ENCODE measurements at regions not wholly inside any gene's neighbourhood (a gene's known extent, or its start where the extent isn't known, plus 50 kb on each side); places are given as distances from the start of the nearest gene placed in this dataset.
A peak's percentile ranks its signal among the peaks of the same experiment; 100 is the strongest.

DNA sequence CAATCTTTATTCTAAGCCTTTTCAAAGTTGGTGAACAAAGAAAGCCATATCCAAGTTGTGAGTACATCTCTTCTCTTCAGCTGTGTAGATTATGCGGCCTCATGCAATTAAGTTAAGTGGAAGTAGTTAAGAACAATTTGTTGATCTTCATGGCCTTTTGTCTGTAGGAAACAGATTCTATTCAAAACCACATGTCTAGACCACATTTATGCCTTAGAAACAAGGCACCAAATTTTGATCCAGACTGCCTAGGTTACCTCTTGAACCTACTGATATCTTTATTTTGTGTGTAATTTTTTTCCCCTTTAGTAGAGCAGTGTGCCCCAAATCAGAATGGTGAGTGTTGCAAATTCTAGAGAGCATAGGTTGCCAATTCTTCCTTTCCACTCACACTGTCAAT lies 101.6 kb upstream of the CERS6 start:
- H3F3A ChIP-seq (ENCODE audit: insufficient read depth, low read length): peaks cover 16% of the 10 kb centered on the region
- no peaks in the 10 kb centered on the region for H3K36me3 ChIP-seq (replicated peaks; ENCODE audit: insufficient read depth, low read length)
- peaks cover 31% of the 10 kb centered on the region for H3K4me1 ChIP-seq (ENCODE audit: low read length)
- H3K27ac ChIP-seq (ENCODE audit: low read length): no peak overlapping the region
- no peaks in the 10 kb centered on the region for H3K79me2 ChIP-seq (ENCODE audit: low read length)
- no peak overlapping the region for H3K9ac ChIP-seq (ENCODE audit: low read length)
- H3K4me3 ChIP-seq (ENCODE audit: low read length): no peak overlapping the region
- H2AFZ ChIP-seq (ENCODE audit: low read length): no peak overlapping the region
- no peaks in the 10 kb centered on the region for H4K20me1 ChIP-seq (ENCODE audit: insufficient read depth, low read length)
- no peaks in the 10 kb centered on the region for H3K9me3 ChIP-seq (replicated peaks; ENCODE audit: insufficient read depth, low read length)
- no peaks in the 10 kb centered on the region for H3K27me3 ChIP-seq (replicated peaks; ENCODE audit: insufficient read depth, low read length)
- DNase-seq: no peak
- no peak for TF ChIP-seq EZH2phosphoT487 (IDR thresholded peaks at IDR 0.05; ENCODE audit: low read length)
- TF ChIP-seq EZH2 (optimal IDR thresholded peaks at IDR 0.05; ENCODE audit: low read depth, low read length): no peak
- TF ChIP-seq, protein P1, sequence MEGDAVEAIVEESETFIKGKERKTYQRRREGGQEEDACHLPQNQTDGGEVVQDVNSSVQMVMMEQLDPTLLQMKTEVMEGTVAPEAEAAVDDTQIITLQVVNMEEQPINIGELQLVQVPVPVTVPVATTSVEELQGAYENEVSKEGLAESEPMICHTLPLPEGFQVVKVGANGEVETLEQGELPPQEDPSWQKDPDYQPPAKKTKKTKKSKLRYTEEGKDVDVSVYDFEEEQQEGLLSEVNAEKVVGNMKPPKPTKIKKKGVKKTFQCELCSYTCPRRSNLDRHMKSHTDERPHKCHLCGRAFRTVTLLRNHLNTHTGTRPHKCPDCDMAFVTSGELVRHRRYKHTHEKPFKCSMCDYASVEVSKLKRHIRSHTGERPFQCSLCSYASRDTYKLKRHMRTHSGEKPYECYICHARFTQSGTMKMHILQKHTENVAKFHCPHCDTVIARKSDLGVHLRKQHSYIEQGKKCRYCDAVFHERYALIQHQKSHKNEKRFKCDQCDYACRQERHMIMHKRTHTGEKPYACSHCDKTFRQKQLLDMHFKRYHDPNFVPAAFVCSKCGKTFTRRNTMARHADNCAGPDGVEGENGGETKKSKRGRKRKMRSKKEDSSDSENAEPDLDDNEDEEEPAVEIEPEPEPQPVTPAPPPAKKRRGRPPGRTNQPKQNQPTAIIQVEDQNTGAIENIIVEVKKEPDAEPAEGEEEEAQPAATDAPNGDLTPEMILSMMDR (IDR thresholded peaks at IDR 0.05; ENCODE audit: low read length): no peak
- no peaks in the 10 kb centered on the region for H3K9me2 ChIP-seq (replicated peaks; ENCODE audit: insufficient read depth, low read length)
- no peak overlapping the region for H3K4me2 ChIP-seq (ENCODE audit: low read depth, low read length)

DNA sequence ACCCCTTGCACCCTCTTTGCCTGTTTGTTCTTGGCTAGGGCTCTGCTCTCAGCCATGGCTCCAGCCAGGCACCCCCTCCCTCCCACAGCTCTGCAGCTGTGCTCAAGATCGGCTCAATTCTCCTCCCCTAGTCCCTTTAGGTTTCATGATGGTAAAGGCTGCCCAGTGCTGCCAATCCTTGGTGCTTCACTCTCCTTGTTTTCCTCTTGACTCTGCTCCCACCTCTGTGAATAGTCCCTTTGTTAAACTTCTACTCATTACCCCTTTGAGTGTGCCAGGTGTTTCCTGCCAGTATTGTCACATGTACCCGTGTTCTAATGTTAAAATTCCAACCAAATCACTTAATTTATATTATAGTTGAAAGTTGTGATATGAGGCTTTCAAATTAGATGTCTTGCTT lies 101.0 kb upstream of the CERS6 start:
- H3K4me2 ChIP-seq (ENCODE audit: low read depth, low read length): peak overlapping the region; percentile 16; the same call in 1 of the 2 replicates
- peaks cover 31% of the 10 kb centered on the region for H3K4me1 ChIP-seq (ENCODE audit: low read length)
- no peaks in the 10 kb centered on the region for H3K79me2 ChIP-seq (ENCODE audit: low read length)
- H3K9me3 ChIP-seq (replicated peaks; ENCODE audit: insufficient read depth, low read length): no peaks in the 10 kb centered on the region
- TF ChIP-seq EZH2 (optimal IDR thresholded peaks at IDR 0.05; ENCODE audit: low read depth, low read length) (no peak), EZH2phosphoT487 (IDR thresholded peaks at IDR 0.05; ENCODE audit: low read length) (no peak)
- TF ChIP-seq, protein P1 (IDR thresholded peaks at IDR 0.05; ENCODE audit: low read length): no peak
- peaks cover 16% of the 10 kb centered on the region for H3F3A ChIP-seq (ENCODE audit: insufficient read depth, low read length)
- no peaks in the 10 kb centered on the region for H3K36me3 ChIP-seq (replicated peaks; ENCODE audit: insufficient read depth, low read length)
- H4K20me1 ChIP-seq (ENCODE audit: insufficient read depth, low read length): no peaks in the 10 kb centered on the region
- no peaks in the 10 kb centered on the region for H3K27me3 ChIP-seq (replicated peaks; ENCODE audit: insufficient read depth, low read length)
- H3K27ac ChIP-seq (ENCODE audit: low read length): no peak overlapping the region
- H3K4me3 ChIP-seq (ENCODE audit: low read length): no peak overlapping the region
- H3K9ac ChIP-seq (ENCODE audit: low read length): no peak overlapping the region
- H3K9me2 ChIP-seq (replicated peaks; ENCODE audit: insufficient read depth, low read length): no peaks in the 10 kb centered on the region
- no peak overlapping the region for H2AFZ ChIP-seq (ENCODE audit: low read length)
- DNase-seq: peak; percentile 52

DNA sequence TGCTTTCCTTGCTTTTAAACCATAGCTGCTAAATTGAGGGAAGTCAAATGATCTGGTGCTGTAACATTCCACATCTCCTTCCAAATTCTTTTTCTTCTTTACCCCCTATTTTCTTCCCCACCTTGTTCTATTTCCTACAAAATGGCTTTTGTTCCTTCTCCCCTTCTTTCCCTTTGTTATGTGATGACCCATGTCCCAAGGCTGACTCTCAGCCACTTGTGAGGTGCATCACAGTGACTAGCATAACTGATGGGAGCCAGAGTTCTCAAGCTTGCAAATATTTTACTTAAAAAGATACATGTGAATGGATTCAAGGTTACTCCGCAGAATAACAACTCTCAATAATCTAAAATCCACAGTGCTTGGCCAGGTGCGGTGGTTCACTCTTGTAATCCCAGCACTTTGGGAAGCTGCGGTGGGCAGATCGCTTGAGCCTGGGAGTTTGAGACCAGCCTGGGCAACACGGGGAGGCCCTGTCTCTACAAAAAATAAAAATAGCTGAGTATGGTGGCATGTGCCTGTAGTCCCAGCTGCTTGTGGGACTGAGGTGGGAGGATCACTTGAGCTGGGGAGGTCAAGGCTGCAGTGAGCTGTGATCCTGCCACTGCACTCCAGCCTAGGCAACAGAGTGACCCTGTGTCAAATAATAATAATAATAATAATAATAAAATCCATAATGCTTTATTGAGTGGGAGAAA lies 100.1 kb upstream of the CERS6 start:
- no peaks in the 10 kb centered on the region for H4K20me1 ChIP-seq (ENCODE audit: insufficient read depth, low read length)
- no peak overlapping the region for H3K27ac ChIP-seq (ENCODE audit: low read length)
- no peak overlapping the region for H3K9ac ChIP-seq (ENCODE audit: low read length)
- no peak for DNase-seq
- H3F3A ChIP-seq (ENCODE audit: insufficient read depth, low read length): peaks cover 16% of the 10 kb centered on the region
- no peak overlapping the region for H3K4me2 ChIP-seq (ENCODE audit: low read depth, low read length)
- TF ChIP-seq EZH2 (optimal IDR thresholded peaks at IDR 0.05; ENCODE audit: low read depth, low read length) (no peak), EZH2phosphoT487 (IDR thresholded peaks at IDR 0.05; ENCODE audit: low read length) (no peak)
- TF ChIP-seq, protein P1 (IDR thresholded peaks at IDR 0.05; ENCODE audit: low read length): no peak
- no peaks in the 10 kb centered on the region for H3K27me3 ChIP-seq (replicated peaks; ENCODE audit: insufficient read depth, low read length)
- peaks cover 31% of the 10 kb centered on the region for H3K4me1 ChIP-seq (ENCODE audit: low read length)
- no peaks in the 10 kb centered on the region for H3K36me3 ChIP-seq (replicated peaks; ENCODE audit: insufficient read depth, low read length)
- no peaks in the 10 kb centered on the region for H3K79me2 ChIP-seq (ENCODE audit: low read length)
- H3K9me2 ChIP-seq (replicated peaks; ENCODE audit: insufficient read depth, low read length): no peaks in the 10 kb centered on the region
- no peak overlapping the region for H2AFZ ChIP-seq (ENCODE audit: low read length)
- no peaks in the 10 kb centered on the region for H3K9me3 ChIP-seq (replicated peaks; ENCODE audit: insufficient read depth, low read length)
- H3K4me3 ChIP-seq (ENCODE audit: low read length): no peak overlapping the region
